ENCODE measurements at regions not wholly inside any gene's neighbourhood (a gene's known extent, or its start where the extent isn't known, plus 50 kb on each side); places are given as distances from the start of the nearest gene placed in this dataset.
"Not testable (repeated sequence)": the region's sequence is repeated elsewhere in the genome, so short reads cannot be mapped to it uniquely, and the experiment has no call there.

DNA sequence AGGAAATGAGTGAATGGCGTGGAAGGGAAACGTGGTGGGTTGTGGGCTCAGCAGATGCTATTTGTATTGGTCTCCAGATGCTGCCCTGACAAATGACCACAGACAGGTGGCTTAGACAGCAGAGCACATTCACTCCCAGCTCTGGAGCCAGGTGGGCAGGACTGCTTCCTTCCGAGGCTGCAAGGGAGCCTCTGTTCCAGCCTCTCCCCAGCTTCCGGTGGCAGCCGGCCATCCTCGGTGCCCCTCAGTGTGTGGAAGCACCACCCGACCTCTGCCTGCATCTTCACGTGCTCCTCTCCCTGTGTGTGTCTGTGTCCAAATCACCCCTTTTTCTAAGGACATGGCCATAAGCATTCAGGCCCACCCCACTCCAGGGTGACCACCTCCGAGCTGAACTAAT, 105.1 kb downstream of the SOX1 start:
- DNase-seq (ENCODE audit: extremely low spot score, unreplicated experiment) = no peak

GRCh38 chr13:112172641-112173251, 105.8 kb downstream of the SOX1 start:
- no peak for TF ChIP-seq CTCF (conservative IDR thresholded peaks at IDR 0.05)
- Mint-ChIP-seq H3K9me3 (peaks cover 9% of the 10 kb centered on the region), H3K27ac (no peak overlapping the region)

More for the DNA sequence above, 105.1 kb downstream of the SOX1 start:
- Mint-ChIP-seq H3K4me3 (no peak overlapping the region), H3K27ac (no peak overlapping the region), H3K27me3 (peaks cover 33% of the 10 kb centered on the region), H3K9me3 (peaks cover 9% of the 10 kb centered on the region), H3K4me1 (ENCODE audit: unreplicated experiment) (no peaks in the 10 kb centered on the region), H3K36me3 (no peaks in the 10 kb centered on the region)
- no peak for TF ChIP-seq CTCF (conservative IDR thresholded peaks at IDR 0.05)

DNA sequence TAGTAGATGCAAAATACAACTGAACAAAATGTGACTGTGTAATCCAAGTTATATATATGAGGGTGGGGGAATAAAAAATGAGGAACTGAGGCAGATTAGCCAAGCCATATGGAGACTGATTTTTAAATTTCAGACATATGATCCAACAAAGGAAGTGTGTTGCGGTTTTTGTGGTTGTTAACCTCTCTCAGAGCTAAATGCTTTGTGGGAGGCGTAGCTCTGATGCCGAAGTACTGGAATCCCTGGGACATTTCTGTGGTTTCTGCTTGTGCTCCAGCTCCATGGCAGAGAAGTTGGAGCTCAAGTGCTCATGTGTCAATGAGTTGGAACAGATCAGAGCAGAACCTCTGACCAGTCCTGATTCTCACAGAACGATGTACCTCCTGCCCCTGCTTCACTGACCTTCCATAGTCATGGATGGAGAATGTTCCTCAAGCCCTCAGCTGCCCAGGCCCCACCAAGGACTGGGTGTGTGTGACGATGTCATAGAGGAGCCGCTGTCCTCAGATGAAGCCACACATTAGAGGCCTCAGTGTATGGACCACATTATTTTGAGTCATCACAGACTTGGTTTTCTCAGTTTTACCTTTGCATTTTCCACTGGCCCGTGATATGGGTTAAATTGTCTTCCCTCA, 107.6 kb downstream of the SOX1 start:
- Mint-ChIP-seq H3K4me1 (ENCODE audit: unreplicated experiment) (no peaks in the 10 kb centered on the region), H3K4me3 (no peak overlapping the region), H3K27me3 (peaks cover 25% of the 10 kb centered on the region), H3K27ac (no peak overlapping the region), H3K9me3 (peaks cover 9% of the 10 kb centered on the region), H3K36me3 (no peaks in the 10 kb centered on the region)
- no peak for TF ChIP-seq CTCF (conservative IDR thresholded peaks at IDR 0.05)
- no peak for DNase-seq (ENCODE audit: extremely low spot score, unreplicated experiment)

More at GRCh38 chr13:112172641-112173251, 105.8 kb downstream of the SOX1 start:
- no peak for DNase-seq (ENCODE audit: extremely low spot score, unreplicated experiment)
- no peaks in the 10 kb centered on the region for H3K36me3 Mint-ChIP-seq
- no peak overlapping the region for H3K4me3 Mint-ChIP-seq
- no peaks in the 10 kb centered on the region for H3K4me1 Mint-ChIP-seq (ENCODE audit: unreplicated experiment)
- peaks cover 32% of the 10 kb centered on the region for H3K27me3 Mint-ChIP-seq

DNA sequence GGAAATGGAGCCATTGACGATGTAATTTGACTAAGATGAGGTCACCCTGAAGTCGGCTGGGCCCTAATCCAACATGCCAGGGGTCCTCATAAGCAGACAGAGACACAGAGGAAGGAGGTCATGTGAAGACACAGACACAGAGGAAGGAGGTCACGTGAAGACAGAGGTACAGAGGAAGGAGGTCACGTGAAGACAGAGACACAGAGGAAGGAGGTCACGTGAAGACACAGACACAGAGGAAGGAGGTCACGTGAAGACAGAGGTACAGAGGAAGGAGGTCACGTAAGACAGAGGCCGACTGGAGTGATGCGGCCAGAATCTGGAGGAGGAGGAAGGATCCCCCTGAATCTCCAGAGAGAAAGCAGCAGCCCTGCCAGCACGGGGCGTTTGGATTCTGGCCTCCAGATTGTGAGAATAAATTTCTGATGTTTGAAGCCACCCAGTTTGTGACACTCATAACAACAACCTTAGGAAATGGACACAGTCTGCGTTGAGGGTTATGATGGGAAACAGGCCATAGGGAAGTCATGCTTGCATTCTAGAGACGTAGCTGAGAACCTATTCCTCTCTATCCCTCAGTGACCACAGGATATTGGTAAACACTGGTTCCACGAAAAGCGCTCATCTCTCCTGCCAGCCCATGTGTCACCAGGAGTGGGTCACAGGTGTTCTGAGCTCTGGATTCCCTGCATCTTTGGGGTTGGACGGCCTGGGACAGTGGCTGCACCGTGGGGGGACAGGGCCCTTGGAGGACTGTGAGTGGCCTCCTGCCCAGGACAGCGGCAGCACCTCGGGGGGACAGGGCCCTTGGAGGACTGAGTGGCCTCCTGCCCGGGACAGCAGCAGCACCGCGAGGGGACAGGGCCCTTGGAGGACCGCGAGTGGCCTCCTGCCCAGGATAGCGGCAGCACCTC, 108.5 kb downstream of the SOX1 start:
- no peak overlapping the region for H3K4me3 Mint-ChIP-seq
- no peaks in the 10 kb centered on the region for H3K4me1 Mint-ChIP-seq (ENCODE audit: unreplicated experiment)
- peaks cover 9% of the 10 kb centered on the region for H3K9me3 Mint-ChIP-seq
- H3K27me3 Mint-ChIP-seq = peaks cover 24% of the 10 kb centered on the region
- H3K36me3 Mint-ChIP-seq = no peaks in the 10 kb centered on the region
- TF ChIP-seq CTCF (conservative IDR thresholded peaks at IDR 0.05) = no peak
- peak; percentile 47 for DNase-seq (ENCODE audit: extremely low spot score, unreplicated experiment)
- no peak overlapping the region for H3K27ac Mint-ChIP-seq

GRCh38 chr13:112176141-112177119, 109.5 kb downstream of the SOX1 start:
- H3K27me3 Mint-ChIP-seq = peaks cover 33% of the 10 kb centered on the region
- not testable (repeated sequence) for H3K27ac Mint-ChIP-seq; H3K9me3 Mint-ChIP-seq; H3K4me3 Mint-ChIP-seq; H3K4me1 Mint-ChIP-seq (ENCODE audit: unreplicated experiment); H3K36me3 Mint-ChIP-seq
- peak; percentile 45 for DNase-seq (ENCODE audit: extremely low spot score, unreplicated experiment)

All from type B pancreatic cell (in vitro differentiated cells).